ENCODE measurements at regions not wholly inside any gene's neighbourhood (a gene's known extent, or its start where the extent isn't known, plus 50 kb on each side); places are given as distances from the start of the nearest gene placed in this dataset.
"Not testable (repeated sequence)": the region's sequence is repeated elsewhere in the genome, so short reads cannot be mapped to it uniquely, and the experiment has no call there.

GRCh38 chr17:83191388-83192160, 112.2 kb downstream of the METRNL start:
- intact Hi-C loops (cut with DNase I; ENCODE audit: low total_unique reads), result no loop called here
- Histone ChIP-seq H3K4me1 (peaks cover 0 to 20% (median 2%) of the 10 kb centered on the region in 4 donors), H3K36me3 (no peaks in the 10 kb centered on the region), H3K27ac (peak overlapping the region in 1 of 4 donors; percentile 14), H3K4me3 (no peak overlapping the region), H3K9me3 (peaks cover 0 to 5% of the 10 kb centered on the region in 2 donors), H3K27me3 (no peaks in the 10 kb centered on the region)
- in situ Hi-C loops (cut with MboI; ENCODE audit: low pct_ligation_motif_present in 1 of 4, low pct_unique_long_range_greater_than_20kb in 1 of 4, low sequenced_read_pairs in 3 of 4), result no loop called here
- DNase-seq, result no peak
- 40 to 90% methylated on average over 1 to 11 of the region's 11 CpGs for WGBS, 2 donors (ENCODE audit: low coverage in 1 of 2)
- no peak for TF ChIP-seq POLR2A (IDR thresholded peaks at IDR 0.05)
- TF ChIP-seq EP300 (IDR thresholded peaks at IDR 0.05; ENCODE audit: low read depth), result no peak
- TF ChIP-seq, protein P1, sequence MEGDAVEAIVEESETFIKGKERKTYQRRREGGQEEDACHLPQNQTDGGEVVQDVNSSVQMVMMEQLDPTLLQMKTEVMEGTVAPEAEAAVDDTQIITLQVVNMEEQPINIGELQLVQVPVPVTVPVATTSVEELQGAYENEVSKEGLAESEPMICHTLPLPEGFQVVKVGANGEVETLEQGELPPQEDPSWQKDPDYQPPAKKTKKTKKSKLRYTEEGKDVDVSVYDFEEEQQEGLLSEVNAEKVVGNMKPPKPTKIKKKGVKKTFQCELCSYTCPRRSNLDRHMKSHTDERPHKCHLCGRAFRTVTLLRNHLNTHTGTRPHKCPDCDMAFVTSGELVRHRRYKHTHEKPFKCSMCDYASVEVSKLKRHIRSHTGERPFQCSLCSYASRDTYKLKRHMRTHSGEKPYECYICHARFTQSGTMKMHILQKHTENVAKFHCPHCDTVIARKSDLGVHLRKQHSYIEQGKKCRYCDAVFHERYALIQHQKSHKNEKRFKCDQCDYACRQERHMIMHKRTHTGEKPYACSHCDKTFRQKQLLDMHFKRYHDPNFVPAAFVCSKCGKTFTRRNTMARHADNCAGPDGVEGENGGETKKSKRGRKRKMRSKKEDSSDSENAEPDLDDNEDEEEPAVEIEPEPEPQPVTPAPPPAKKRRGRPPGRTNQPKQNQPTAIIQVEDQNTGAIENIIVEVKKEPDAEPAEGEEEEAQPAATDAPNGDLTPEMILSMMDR (IDR thresholded peaks at IDR 0.05), result no peak
- no peak for TF ChIP-seq POLR2AphosphoS5 (IDR thresholded peaks at IDR 0.05)

DNA sequence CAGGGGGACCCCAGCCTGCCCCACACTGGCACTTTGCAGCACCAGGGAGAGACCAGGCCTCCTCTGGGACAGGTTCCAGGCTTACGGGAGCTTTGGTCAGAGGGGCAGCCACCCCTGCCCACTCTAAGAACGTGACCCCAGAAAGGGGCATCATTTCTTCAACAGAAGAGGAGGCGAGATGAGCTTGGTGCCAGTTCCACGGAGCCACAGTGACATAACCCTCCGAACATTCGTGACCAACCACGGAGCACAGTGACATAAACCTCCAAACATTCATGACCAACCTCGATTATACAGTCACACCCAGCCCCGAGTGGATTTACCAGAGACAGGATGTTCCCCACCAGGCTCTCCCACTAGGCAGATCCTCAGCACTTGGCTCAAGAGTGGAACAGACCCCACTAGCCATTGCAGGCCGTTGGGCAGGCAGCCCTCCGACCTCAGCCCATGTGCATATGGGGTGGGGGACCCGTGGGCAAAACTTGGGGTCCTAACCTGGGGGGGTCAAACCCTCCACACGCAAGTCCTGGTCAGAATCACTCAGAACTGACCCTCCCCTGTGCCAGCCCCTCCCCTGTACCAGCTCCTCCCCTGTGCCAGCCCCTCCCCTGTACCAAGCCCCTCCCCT, 112.9 kb downstream of the METRNL start:
- in situ Hi-C loops (cut with MboI; ENCODE audit: low pct_ligation_motif_present in 1 of 4, low pct_unique_long_range_greater_than_20kb in 1 of 4, low sequenced_read_pairs in 3 of 4) (no loop called here), intact Hi-C loops (cut with DNase I; ENCODE audit: low total_unique reads) (no loop called here)
- no peak for TF ChIP-seq POLR2A (IDR thresholded peaks at IDR 0.05)
- no peak for TF ChIP-seq POLR2AphosphoS5 (IDR thresholded peaks at IDR 0.05)
- no peak for TF ChIP-seq EP300 (IDR thresholded peaks at IDR 0.05; ENCODE audit: low read depth)
- TF ChIP-seq, protein P1 (IDR thresholded peaks at IDR 0.05), result no peak
- Histone ChIP-seq H3K4me3 (no peak overlapping the region), H3K27me3 (no peaks in the 10 kb centered on the region), H3K9me3 (peaks cover 0 to 5% of the 10 kb centered on the region in 2 donors), H3K27ac (no peak overlapping the region), H3K4me1 (peaks cover 0 to 20% (median 2%) of the 10 kb centered on the region in 4 donors), H3K36me3 (no peaks in the 10 kb centered on the region)
- WGBS, 2 donors (ENCODE audit: low coverage in 1 of 2), result 73% methylated on average over 13 of the region's 13 CpGs; no CpG with 5 or more reads in 1 of the 2 donors
- peak; percentile 6 for DNase-seq

DNA sequence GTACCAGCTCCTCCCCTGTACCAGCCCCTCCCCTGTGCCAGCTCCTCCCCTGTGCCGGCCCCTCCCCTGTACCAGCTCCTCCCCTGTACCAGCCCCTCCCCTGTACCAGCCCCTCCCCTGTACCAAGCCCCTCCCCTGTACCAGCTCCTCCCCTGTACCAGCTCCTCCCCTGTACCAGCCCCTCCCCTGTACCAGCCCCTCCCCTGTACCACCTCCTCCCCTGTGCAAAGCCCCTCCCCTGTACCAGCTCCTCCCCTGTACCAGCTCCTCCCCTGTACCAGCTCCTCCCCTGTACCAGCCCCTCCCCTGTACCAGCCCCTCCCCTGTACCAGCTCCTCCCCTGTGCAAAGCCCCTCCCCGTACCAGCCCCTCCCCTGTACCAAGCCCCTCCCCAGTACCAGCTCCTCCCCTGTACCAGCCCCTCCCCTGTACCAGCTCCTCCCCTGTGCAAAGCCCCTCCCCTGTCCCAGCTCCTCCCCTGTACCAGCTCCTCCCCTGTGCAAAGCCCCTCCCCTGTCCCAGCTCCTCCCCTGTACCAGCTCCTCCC, 113.5 kb downstream of the METRNL start:
- H3K4me3 ChIP-seq; intact Hi-C loops (cut with DNase I; ENCODE audit: low total_unique reads); H3K36me3 ChIP-seq; H3K27me3 ChIP-seq; H3K27ac ChIP-seq; H3K9me3 ChIP-seq; in situ Hi-C loops (cut with MboI; ENCODE audit: low pct_ligation_motif_present in 1 of 4, low pct_unique_long_range_greater_than_20kb in 1 of 4, low sequenced_read_pairs in 3 of 4): not testable (repeated sequence)
- H3K4me1 ChIP-seq, result peaks cover 0 to 20% (median 2%) of the 10 kb centered on the region in 4 donors
- peak; percentile 7 for DNase-seq
- no CpG with 5 or more reads among the region's 2 CpGs for WGBS, 2 donors (ENCODE audit: low coverage in 1 of 2)

GRCh38 chr17:83193336-83194185, 114.2 kb downstream of the METRNL start:
- Histone ChIP-seq H3K4me3 (no peak overlapping the region), H3K36me3 (no peaks in the 10 kb centered on the region), H3K27me3 (no peaks in the 10 kb centered on the region), H3K4me1 (peaks cover 0 to 21% (median 2%) of the 10 kb centered on the region in 4 donors), H3K9me3 (no peaks in the 10 kb centered on the region), H3K27ac (no peak overlapping the region)
- DNase-seq, result peak; percentile 8
- in situ Hi-C loops (cut with MboI; ENCODE audit: low pct_ligation_motif_present in 1 of 4, low pct_unique_long_range_greater_than_20kb in 1 of 4, low sequenced_read_pairs in 3 of 4), result no loop called here
- 50 to 73% methylated on average over 1 to 12 of the region's 13 CpGs for WGBS, 2 donors (ENCODE audit: low coverage in 1 of 2)
- TF ChIP-seq EP300 (IDR thresholded peaks at IDR 0.05; ENCODE audit: low read depth) (no peak), POLR2A (IDR thresholded peaks at IDR 0.05) (no peak), POLR2AphosphoS5 (IDR thresholded peaks at IDR 0.05) (no peak)
- TF ChIP-seq, protein P1 (IDR thresholded peaks at IDR 0.05), result no peak
- intact Hi-C loops (cut with DNase I; ENCODE audit: low total_unique reads), result no loop called here
